ENCODE measurements at regions not wholly inside any gene's neighbourhood (a gene's known extent, or its start where the extent isn't known, plus 50 kb on each side); places are given as distances from the start of the nearest gene placed in this dataset.
A peak's percentile ranks its signal among the peaks of the same experiment; 100 is the strongest.

- TF ChIP-seq, protein P1, sequence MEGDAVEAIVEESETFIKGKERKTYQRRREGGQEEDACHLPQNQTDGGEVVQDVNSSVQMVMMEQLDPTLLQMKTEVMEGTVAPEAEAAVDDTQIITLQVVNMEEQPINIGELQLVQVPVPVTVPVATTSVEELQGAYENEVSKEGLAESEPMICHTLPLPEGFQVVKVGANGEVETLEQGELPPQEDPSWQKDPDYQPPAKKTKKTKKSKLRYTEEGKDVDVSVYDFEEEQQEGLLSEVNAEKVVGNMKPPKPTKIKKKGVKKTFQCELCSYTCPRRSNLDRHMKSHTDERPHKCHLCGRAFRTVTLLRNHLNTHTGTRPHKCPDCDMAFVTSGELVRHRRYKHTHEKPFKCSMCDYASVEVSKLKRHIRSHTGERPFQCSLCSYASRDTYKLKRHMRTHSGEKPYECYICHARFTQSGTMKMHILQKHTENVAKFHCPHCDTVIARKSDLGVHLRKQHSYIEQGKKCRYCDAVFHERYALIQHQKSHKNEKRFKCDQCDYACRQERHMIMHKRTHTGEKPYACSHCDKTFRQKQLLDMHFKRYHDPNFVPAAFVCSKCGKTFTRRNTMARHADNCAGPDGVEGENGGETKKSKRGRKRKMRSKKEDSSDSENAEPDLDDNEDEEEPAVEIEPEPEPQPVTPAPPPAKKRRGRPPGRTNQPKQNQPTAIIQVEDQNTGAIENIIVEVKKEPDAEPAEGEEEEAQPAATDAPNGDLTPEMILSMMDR (conservative IDR thresholded peaks at IDR 0.05; ENCODE audit: low read length), result no peak
- DNase-seq (ENCODE audit: low read depth), result no peak
- H3K4me3 ChIP-seq (ENCODE audit: low read length), result no peak overlapping the region
Measured at GRCh38 chr21:16837721-16838120, 675.1 kb upstream of the CXADR start.

DNA sequence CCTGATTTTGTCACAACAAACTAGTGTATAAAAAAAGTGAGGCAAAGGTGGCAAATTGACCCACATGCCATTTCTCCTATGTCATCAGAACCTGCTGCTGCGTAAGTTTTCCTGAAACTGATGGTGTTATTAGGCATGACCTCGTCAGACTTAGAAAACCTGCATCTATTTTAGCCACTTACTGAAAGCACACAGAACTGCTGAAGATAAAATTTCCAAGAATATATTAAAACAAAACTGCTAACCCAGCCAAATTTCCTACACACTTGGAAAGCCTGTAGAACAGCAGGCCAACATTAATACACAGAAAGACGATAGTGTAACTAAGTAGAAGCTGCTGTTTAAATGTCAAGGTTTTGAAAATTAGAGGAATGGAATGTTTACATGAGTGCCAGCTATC, 674.5 kb upstream of the CXADR start:
- no peak overlapping the region for H3K4me3 ChIP-seq (ENCODE audit: low read length)
- DNase-seq (ENCODE audit: low read depth), result no peak
- TF ChIP-seq, protein P1 (conservative IDR thresholded peaks at IDR 0.05; ENCODE audit: low read length), result no peak

GRCh38 chr21:16840538-16840937, 672.3 kb upstream of the CXADR start:
- peak; percentile 38 for DNase-seq (ENCODE audit: low read depth)
- TF ChIP-seq, protein P1 (conservative IDR thresholded peaks at IDR 0.05; ENCODE audit: low read length), result no peak

GRCh38 chr21:16841975-16842695, 670.7 kb upstream of the CXADR start:
- no peak for DNase-seq (ENCODE audit: low read depth)
- peak overlapping the region; percentile 29 for H3K4me3 ChIP-seq (ENCODE audit: low read length)
- TF ChIP-seq, protein P1 (conservative IDR thresholded peaks at IDR 0.05; ENCODE audit: low read length), result no peak

More at GRCh38 chr21:16840538-16840937, 672.3 kb upstream of the CXADR start:
- H3K4me3 ChIP-seq (ENCODE audit: low read length), result no peak overlapping the region

DNA sequence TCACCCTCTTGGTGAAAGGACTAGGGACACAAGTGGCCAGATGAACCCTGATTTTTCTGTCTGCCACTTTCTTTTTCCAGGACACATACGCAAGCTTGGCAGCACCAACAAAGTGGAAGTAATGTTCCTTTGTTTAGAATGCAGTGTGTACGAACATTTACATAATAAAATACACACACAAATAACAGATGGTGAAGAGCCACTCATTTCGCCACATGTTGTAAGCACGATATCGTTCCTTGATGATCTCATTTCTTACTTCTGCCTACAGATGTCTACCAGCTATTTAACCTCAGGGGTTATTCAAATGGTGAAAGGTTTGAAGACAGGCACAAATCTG, 670.2 kb upstream of the CXADR start:
- peak overlapping the region; percentile 29 for H3K4me3 ChIP-seq (ENCODE audit: low read length)
- peak; percentile 35 for DNase-seq (ENCODE audit: low read depth)
- TF ChIP-seq, protein P1 (conservative IDR thresholded peaks at IDR 0.05; ENCODE audit: low read length), result no peak

- no peak overlapping the region for H3K4me3 ChIP-seq (ENCODE audit: low read length)
- no peak for DNase-seq (ENCODE audit: low read depth)
- TF ChIP-seq, protein P1 (conservative IDR thresholded peaks at IDR 0.05; ENCODE audit: low read length), result no peak
Measured at GRCh38 chr21:16847211-16847610, 665.6 kb upstream of the CXADR start.

GRCh38 chr21:16851054-16851453, 661.8 kb upstream of the CXADR start:
- no peak overlapping the region for H3K4me3 ChIP-seq (ENCODE audit: low read length)
- no peak for DNase-seq (ENCODE audit: low read depth)
- TF ChIP-seq, protein P1 (conservative IDR thresholded peaks at IDR 0.05; ENCODE audit: low read length), result no peak; the same call in 1 of the 2 replicates

Measured in AG10803 (cell line).